ENCODE measurements at regions not wholly inside any gene's neighbourhood (a gene's known extent, or its start where the extent isn't known, plus 50 kb on each side); places are given as distances from the start of the nearest gene placed in this dataset.

- TF ChIP-seq CHD7 (IDR thresholded peaks at IDR 0.05; ENCODE audit: insufficient replicate concordance, low read length) (no peak), NRF1 (IDR thresholded peaks at IDR 0.05; ENCODE audit: low read depth, low read length) (no peak), SP1 (IDR thresholded peaks at IDR 0.05; ENCODE audit: low read depth, low read length) (no peak), CREB1 (IDR thresholded peaks at IDR 0.05) (no peak), CHD1 (IDR thresholded peaks at IDR 0.05; ENCODE audit: low read depth, low read length) (no peak), ASH2L (IDR thresholded peaks at IDR 0.05; ENCODE audit: low read length) (no peak), JUN (IDR thresholded peaks at IDR 0.05; ENCODE audit: low read depth, low read length) (no peak), HDAC2 (IDR thresholded peaks at IDR 0.05; ENCODE audit: borderline replicate concordance in 1 of 2, low read depth in 2 of 2, low read length in 2 of 2) (no peak), CBX5 (IDR thresholded peaks at IDR 0.05; ENCODE audit: low read depth, low read length) (no peak), POU5F1 (IDR thresholded peaks at IDR 0.05; ENCODE audit: low read depth, low read length) (no peak)
These were observed 113.0 kb upstream of the TMPRSS2 start (continued) for GRCh38 chr21:41620982-41621381.

Data from H1 (cell line).